ENCODE measurements at regions not wholly inside any gene's neighbourhood (a gene's known extent, or its start where the extent isn't known, plus 50 kb on each side); places are given as distances from the start of the nearest gene placed in this dataset.

GRCh38 chr2:105582952-105583660 lies 161.6 kb upstream of the NCK2 start:
- no peak overlapping the region for H3K4me3 ChIP-seq (ENCODE audit: insufficient read depth, low read depth, low read length, poor library complexity, severe bottlenecking)
- H3K4me1 ChIP-seq (ENCODE audit: control insufficient read depth, insufficient read depth, low read length, poor library complexity, severe bottlenecking), result no peaks in the 10 kb centered on the region
- H3K9me3 ChIP-seq (ENCODE audit: control insufficient read depth, low read length), result no peaks in the 10 kb centered on the region
- DNase-seq, result no peak
- no peaks in the 10 kb centered on the region for H3K36me3 ChIP-seq (ENCODE audit: control insufficient read depth, insufficient read depth, low read length)
- no peaks in the 10 kb centered on the region for H3K27me3 ChIP-seq (replicated peaks; ENCODE audit: control insufficient read depth, insufficient read depth, low read length, poor library complexity, severe bottlenecking)
- no peak overlapping the region for H3K27ac ChIP-seq (ENCODE audit: insufficient read depth, low read length, poor library complexity, severe bottlenecking)

- no peak for DNase-seq
- no peaks in the 10 kb centered on the region for H3K36me3 ChIP-seq (ENCODE audit: control insufficient read depth, insufficient read depth, low read length)
Observed at GRCh38 chr2:105581555-105581944, 163.2 kb upstream of the NCK2 start.

GRCh38 chr2:105580870-105581554 lies 163.7 kb upstream of the NCK2 start:
- Histone ChIP-seq H3K4me1 (ENCODE audit: control insufficient read depth, insufficient read depth, low read length, poor library complexity, severe bottlenecking) (peaks cover 4% of the 10 kb centered on the region), H3K27me3 (replicated peaks; ENCODE audit: control insufficient read depth, insufficient read depth, low read length, poor library complexity, severe bottlenecking) (no peaks in the 10 kb centered on the region), H3K36me3 (ENCODE audit: control insufficient read depth, insufficient read depth, low read length) (no peaks in the 10 kb centered on the region), H3K27ac (ENCODE audit: insufficient read depth, low read length, poor library complexity, severe bottlenecking) (no peak overlapping the region), H3K4me3 (ENCODE audit: insufficient read depth, low read depth, low read length, poor library complexity, severe bottlenecking) (no peak overlapping the region), H3K9me3 (ENCODE audit: control insufficient read depth, low read length) (no peaks in the 10 kb centered on the region)
- no peak for DNase-seq

More at GRCh38 chr2:105581555-105581944, 163.2 kb upstream of the NCK2 start:
- H3K27ac ChIP-seq (ENCODE audit: insufficient read depth, low read length, poor library complexity, severe bottlenecking), result no peak overlapping the region
- H3K9me3 ChIP-seq (ENCODE audit: control insufficient read depth, low read length), result no peaks in the 10 kb centered on the region
- no peaks in the 10 kb centered on the region for H3K27me3 ChIP-seq (replicated peaks; ENCODE audit: control insufficient read depth, insufficient read depth, low read length, poor library complexity, severe bottlenecking)
- peaks cover 2% of the 10 kb centered on the region for H3K4me1 ChIP-seq (ENCODE audit: control insufficient read depth, insufficient read depth, low read length, poor library complexity, severe bottlenecking)
- H3K4me3 ChIP-seq (ENCODE audit: insufficient read depth, low read depth, low read length, poor library complexity, severe bottlenecking), result no peak overlapping the region

- no peak overlapping the region for H3K4me3 ChIP-seq (ENCODE audit: insufficient read depth, low read depth, low read length, poor library complexity, severe bottlenecking)
- H3K4me1 ChIP-seq (ENCODE audit: control insufficient read depth, insufficient read depth, low read length, poor library complexity, severe bottlenecking), result peaks cover 4% of the 10 kb centered on the region
- no peaks in the 10 kb centered on the region for H3K9me3 ChIP-seq (ENCODE audit: control insufficient read depth, low read length)
- H3K27me3 ChIP-seq (replicated peaks; ENCODE audit: control insufficient read depth, insufficient read depth, low read length, poor library complexity, severe bottlenecking), result no peaks in the 10 kb centered on the region
- H3K27ac ChIP-seq (ENCODE audit: insufficient read depth, low read length, poor library complexity, severe bottlenecking), result no peak overlapping the region
- DNase-seq, result no peak
- H3K36me3 ChIP-seq (ENCODE audit: control insufficient read depth, insufficient read depth, low read length), result no peaks in the 10 kb centered on the region
Observed at GRCh38 chr2:105580216-105580615, 164.5 kb upstream of the NCK2 start.

GRCh38 chr2:105578166-105578565 lies 166.5 kb upstream of the NCK2 start:
- Histone ChIP-seq H3K36me3 (ENCODE audit: control insufficient read depth, insufficient read depth, low read length) (no peaks in the 10 kb centered on the region), H3K4me3 (ENCODE audit: insufficient read depth, low read depth, low read length, poor library complexity, severe bottlenecking) (no peak overlapping the region), H3K9me3 (ENCODE audit: control insufficient read depth, low read length) (no peaks in the 10 kb centered on the region), H3K27me3 (replicated peaks; ENCODE audit: control insufficient read depth, insufficient read depth, low read length, poor library complexity, severe bottlenecking) (no peaks in the 10 kb centered on the region), H3K4me1 (ENCODE audit: control insufficient read depth, insufficient read depth, low read length, poor library complexity, severe bottlenecking) (peaks cover 4% of the 10 kb centered on the region), H3K27ac (ENCODE audit: insufficient read depth, low read length, poor library complexity, severe bottlenecking) (no peak overlapping the region)
- DNase-seq, result no peak

- no peaks in the 10 kb centered on the region for H3K9me3 ChIP-seq (ENCODE audit: control insufficient read depth, low read length)
- no peak overlapping the region for H3K27ac ChIP-seq (ENCODE audit: insufficient read depth, low read length, poor library complexity, severe bottlenecking)
- no peak overlapping the region for H3K4me3 ChIP-seq (ENCODE audit: insufficient read depth, low read depth, low read length, poor library complexity, severe bottlenecking)
- H3K36me3 ChIP-seq (ENCODE audit: control insufficient read depth, insufficient read depth, low read length), result no peaks in the 10 kb centered on the region
- peaks cover 4% of the 10 kb centered on the region for H3K4me1 ChIP-seq (ENCODE audit: control insufficient read depth, insufficient read depth, low read length, poor library complexity, severe bottlenecking)
- DNase-seq, result no peak
- H3K27me3 ChIP-seq (replicated peaks; ENCODE audit: control insufficient read depth, insufficient read depth, low read length, poor library complexity, severe bottlenecking), result no peaks in the 10 kb centered on the region
Observed at GRCh38 chr2:105577762-105578161, 166.9 kb upstream of the NCK2 start.

GRCh38 chr2:105576440-105577241 lies 168.1 kb upstream of the NCK2 start:
- H3K4me3 ChIP-seq (ENCODE audit: insufficient read depth, low read depth, low read length, poor library complexity, severe bottlenecking), result no peak overlapping the region
- no peaks in the 10 kb centered on the region for H3K36me3 ChIP-seq (ENCODE audit: control insufficient read depth, insufficient read depth, low read length)
- no peak for DNase-seq
- H3K9me3 ChIP-seq (ENCODE audit: control insufficient read depth, low read length), result no peaks in the 10 kb centered on the region
- H3K27me3 ChIP-seq (replicated peaks; ENCODE audit: control insufficient read depth, insufficient read depth, low read length, poor library complexity, severe bottlenecking), result no peaks in the 10 kb centered on the region
- peak overlapping the region; percentile 30 for H3K27ac ChIP-seq (ENCODE audit: insufficient read depth, low read length, poor library complexity, severe bottlenecking)
- H3K4me1 ChIP-seq (ENCODE audit: control insufficient read depth, insufficient read depth, low read length, poor library complexity, severe bottlenecking), result peaks cover 4% of the 10 kb centered on the region

- H3K27ac ChIP-seq (ENCODE audit: insufficient read depth, low read length, poor library complexity, severe bottlenecking), result no peak overlapping the region
- H3K9me3 ChIP-seq (ENCODE audit: control insufficient read depth, low read length), result no peaks in the 10 kb centered on the region
- H3K36me3 ChIP-seq (ENCODE audit: control insufficient read depth, insufficient read depth, low read length), result no peaks in the 10 kb centered on the region
- H3K4me1 ChIP-seq (ENCODE audit: control insufficient read depth, insufficient read depth, low read length, poor library complexity, severe bottlenecking), result peaks cover 4% of the 10 kb centered on the region
- no peak for DNase-seq
- no peak overlapping the region for H3K4me3 ChIP-seq (ENCODE audit: insufficient read depth, low read depth, low read length, poor library complexity, severe bottlenecking)
- H3K27me3 ChIP-seq (replicated peaks; ENCODE audit: control insufficient read depth, insufficient read depth, low read length, poor library complexity, severe bottlenecking), result no peaks in the 10 kb centered on the region
Observed at GRCh38 chr2:105576050-105576439, 168.7 kb upstream of the NCK2 start.

- DNase-seq, result no peak
- no peak overlapping the region for H3K4me3 ChIP-seq (ENCODE audit: insufficient read depth, low read depth, low read length, poor library complexity, severe bottlenecking)
Observed at GRCh38 chr2:105575499-105576025, 169.2 kb upstream of the NCK2 start.

More at GRCh38 chr2:105575499-105576025, 169.2 kb upstream of the NCK2 start:
- Histone ChIP-seq H3K27me3 (replicated peaks; ENCODE audit: control insufficient read depth, insufficient read depth, low read length, poor library complexity, severe bottlenecking) (no peaks in the 10 kb centered on the region), H3K27ac (ENCODE audit: insufficient read depth, low read length, poor library complexity, severe bottlenecking) (no peak overlapping the region), H3K9me3 (ENCODE audit: control insufficient read depth, low read length) (no peaks in the 10 kb centered on the region), H3K36me3 (ENCODE audit: control insufficient read depth, insufficient read depth, low read length) (no peaks in the 10 kb centered on the region), H3K4me1 (ENCODE audit: control insufficient read depth, insufficient read depth, low read length, poor library complexity, severe bottlenecking) (peaks cover 4% of the 10 kb centered on the region)
